ENCODE measurements at regions not wholly inside any gene's neighbourhood (a gene's known extent, or its start where the extent isn't known, plus 50 kb on each side); places are given as distances from the start of the nearest gene placed in this dataset.

GRCh38 chr2:238582159-238582558, 155.4 kb downstream of the ASB1 start:
- no peak overlapping the region for H3K4me3 ChIP-seq
- peak in 1 of 2 donors; percentile 29 for DNase-seq (ENCODE audit: extremely low spot score in 2 of 2)
- H3K9me3 ChIP-seq = no peaks in the 10 kb centered on the region
- no peaks in the 10 kb centered on the region for H3K27me3 ChIP-seq
- intact Hi-C loops (cut with DNase I) = no loop called here
- H3K27ac ChIP-seq = no peak overlapping the region
- H3K36me3 ChIP-seq = no peaks in the 10 kb centered on the region
- TF ChIP-seq POLR2A (IDR thresholded peaks at IDR 0.05) (no peak), POLR2AphosphoS5 (IDR thresholded peaks at IDR 0.05; ENCODE audit: insufficient read depth in 1 of 2, low read depth in 1 of 2) (no peak)
- TF ChIP-seq, protein P1, sequence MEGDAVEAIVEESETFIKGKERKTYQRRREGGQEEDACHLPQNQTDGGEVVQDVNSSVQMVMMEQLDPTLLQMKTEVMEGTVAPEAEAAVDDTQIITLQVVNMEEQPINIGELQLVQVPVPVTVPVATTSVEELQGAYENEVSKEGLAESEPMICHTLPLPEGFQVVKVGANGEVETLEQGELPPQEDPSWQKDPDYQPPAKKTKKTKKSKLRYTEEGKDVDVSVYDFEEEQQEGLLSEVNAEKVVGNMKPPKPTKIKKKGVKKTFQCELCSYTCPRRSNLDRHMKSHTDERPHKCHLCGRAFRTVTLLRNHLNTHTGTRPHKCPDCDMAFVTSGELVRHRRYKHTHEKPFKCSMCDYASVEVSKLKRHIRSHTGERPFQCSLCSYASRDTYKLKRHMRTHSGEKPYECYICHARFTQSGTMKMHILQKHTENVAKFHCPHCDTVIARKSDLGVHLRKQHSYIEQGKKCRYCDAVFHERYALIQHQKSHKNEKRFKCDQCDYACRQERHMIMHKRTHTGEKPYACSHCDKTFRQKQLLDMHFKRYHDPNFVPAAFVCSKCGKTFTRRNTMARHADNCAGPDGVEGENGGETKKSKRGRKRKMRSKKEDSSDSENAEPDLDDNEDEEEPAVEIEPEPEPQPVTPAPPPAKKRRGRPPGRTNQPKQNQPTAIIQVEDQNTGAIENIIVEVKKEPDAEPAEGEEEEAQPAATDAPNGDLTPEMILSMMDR (IDR thresholded peaks at IDR 0.05) = no peak
- H3K4me1 ChIP-seq = no peaks in the 10 kb centered on the region

- H3K27ac ChIP-seq = no peak overlapping the region
- no peaks in the 10 kb centered on the region for H3K36me3 ChIP-seq
- peak; percentile 16 to 55 for DNase-seq (ENCODE audit: extremely low spot score in 2 of 2)
- H3K27me3 ChIP-seq = no peaks in the 10 kb centered on the region
- H3K4me1 ChIP-seq = no peaks in the 10 kb centered on the region
- intact Hi-C loops (cut with DNase I) = no loop called here
- no peak overlapping the region for H3K4me3 ChIP-seq
- no peaks in the 10 kb centered on the region for H3K9me3 ChIP-seq
- no peak for TF ChIP-seq POLR2AphosphoS5 (IDR thresholded peaks at IDR 0.05; ENCODE audit: insufficient read depth in 1 of 2, low read depth in 1 of 2)
- TF ChIP-seq POLR2A (IDR thresholded peaks at IDR 0.05) = no peak
- TF ChIP-seq, protein P1 (IDR thresholded peaks at IDR 0.05) = no peak
Measured at GRCh38 chr2:238584617-238585016, 157.9 kb downstream of the ASB1 start.

DNA sequence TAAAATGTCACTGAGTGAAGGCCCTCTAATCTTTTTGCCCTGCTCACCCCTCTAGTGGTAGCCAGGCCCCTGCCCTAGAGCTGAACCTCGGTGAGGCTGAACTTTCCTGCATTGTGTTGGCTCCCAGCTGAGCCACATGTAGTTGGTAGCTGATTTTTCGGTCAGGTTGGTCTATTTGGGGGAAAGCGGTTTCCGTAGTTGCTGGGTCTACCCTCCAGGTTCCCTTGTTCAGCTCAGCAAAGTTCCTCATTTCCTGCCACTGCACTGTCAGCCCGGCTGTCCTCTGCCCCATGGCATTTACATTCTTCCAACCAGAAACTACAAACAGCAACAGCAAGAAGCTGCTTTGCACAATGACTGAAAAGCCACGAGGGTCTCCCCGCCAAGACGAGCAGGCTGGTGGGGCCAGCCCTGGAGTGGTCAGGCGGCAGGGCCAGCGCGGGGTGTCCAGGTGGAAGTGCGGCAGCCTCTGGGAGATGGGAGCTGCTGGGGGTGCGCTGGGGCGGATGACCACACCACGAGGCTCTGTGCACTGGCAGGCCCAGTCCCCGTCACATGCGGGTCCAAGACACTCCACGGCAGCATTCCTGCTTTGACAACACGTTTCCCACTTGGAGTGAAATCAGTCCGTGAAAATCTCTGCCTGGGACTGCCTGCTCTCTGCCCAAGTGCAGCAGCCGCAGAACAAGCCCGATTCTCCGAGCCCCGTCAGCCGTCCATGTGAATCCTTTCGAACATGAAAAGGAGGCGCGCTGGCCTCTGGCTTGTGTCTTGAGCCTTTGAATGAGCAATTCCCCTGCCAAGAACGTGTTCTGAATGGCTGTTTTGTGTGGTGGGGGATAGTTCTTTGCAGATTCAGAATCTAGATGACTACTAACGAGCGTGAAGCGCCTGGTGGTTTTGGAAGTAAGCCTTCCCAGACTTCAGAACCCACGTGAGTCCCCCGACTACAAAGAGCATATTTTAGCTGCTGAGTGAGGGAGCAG, 159.4 kb downstream of the ASB1 start:
- H3K27ac ChIP-seq = no peak overlapping the region
- no peaks in the 10 kb centered on the region for H3K36me3 ChIP-seq
- H3K27me3 ChIP-seq = no peaks in the 10 kb centered on the region
- TF ChIP-seq, protein P1 (IDR thresholded peaks at IDR 0.05) = no peak
- no peak for TF ChIP-seq POLR2AphosphoS5 (IDR thresholded peaks at IDR 0.05; ENCODE audit: insufficient read depth in 1 of 2, low read depth in 1 of 2)
- no peak for TF ChIP-seq POLR2A (IDR thresholded peaks at IDR 0.05)
- no peak overlapping the region for H3K4me3 ChIP-seq
- no peaks in the 10 kb centered on the region for H3K9me3 ChIP-seq
- H3K4me1 ChIP-seq = no peaks in the 10 kb centered on the region
- peak; percentile 74 to 84 for DNase-seq (ENCODE audit: extremely low spot score in 2 of 2)
- intact Hi-C loops (cut with DNase I) = no loop called here

DNA sequence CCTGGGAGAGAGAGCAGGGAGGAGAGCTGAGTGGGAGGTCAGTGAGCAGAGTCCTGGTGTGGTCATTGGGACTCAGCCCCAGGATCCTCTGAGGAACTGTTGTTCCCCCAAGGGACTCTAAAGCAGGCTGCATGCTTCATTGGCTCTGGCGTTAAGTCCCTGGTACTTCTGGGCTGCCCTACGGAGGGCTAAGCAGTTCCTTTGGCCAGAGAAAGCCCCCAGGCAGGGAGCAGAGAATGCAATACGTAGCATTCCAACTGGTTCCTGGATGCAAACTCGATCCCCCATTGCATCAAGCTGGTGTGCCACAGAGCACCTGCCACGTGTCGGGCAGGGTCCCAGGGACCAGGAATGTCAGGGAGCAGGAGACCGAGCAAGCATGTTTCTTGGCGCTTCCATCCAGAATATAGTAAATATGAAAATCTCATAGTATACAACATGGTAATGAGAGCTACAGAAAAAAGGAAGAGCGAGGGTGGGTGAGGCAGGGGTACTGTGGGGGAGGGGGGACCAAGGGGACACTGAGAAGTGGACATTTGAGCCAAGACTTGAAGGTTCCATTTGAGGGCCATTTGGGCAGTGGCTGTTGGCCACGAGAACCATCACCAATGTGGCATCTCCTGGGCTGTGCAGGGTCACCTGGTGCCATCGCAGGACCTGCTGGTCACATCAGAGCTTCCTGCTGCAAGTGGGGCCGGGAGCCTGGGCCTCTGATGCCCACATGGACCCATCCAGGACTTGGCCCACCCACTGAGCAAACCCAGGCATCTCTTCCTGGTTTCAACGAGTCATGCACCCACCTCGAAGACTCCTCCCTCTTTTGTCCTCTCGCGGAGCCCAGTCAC, 160.4 kb downstream of the ASB1 start:
- no peaks in the 10 kb centered on the region for H3K9me3 ChIP-seq
- no peak overlapping the region for H3K4me3 ChIP-seq
- peak; percentile 46 to 75 for DNase-seq (ENCODE audit: extremely low spot score in 2 of 2)
- no peaks in the 10 kb centered on the region for H3K4me1 ChIP-seq
- intact Hi-C loops (cut with DNase I) = no loop called here
- H3K36me3 ChIP-seq = no peaks in the 10 kb centered on the region
- no peaks in the 10 kb centered on the region for H3K27me3 ChIP-seq
- TF ChIP-seq POLR2A (IDR thresholded peaks at IDR 0.05) (no peak), POLR2AphosphoS5 (IDR thresholded peaks at IDR 0.05; ENCODE audit: insufficient read depth in 1 of 2, low read depth in 1 of 2) (no peak)
- TF ChIP-seq, protein P1 (IDR thresholded peaks at IDR 0.05) = no peak
- H3K27ac ChIP-seq = no peak overlapping the region

Data from vagina (tissue), 2 donors.